ENCODE measurements at regions not wholly inside any gene's neighbourhood (a gene's known extent, or its start where the extent isn't known, plus 50 kb on each side); places are given as distances from the start of the nearest gene placed in this dataset.

DNA sequence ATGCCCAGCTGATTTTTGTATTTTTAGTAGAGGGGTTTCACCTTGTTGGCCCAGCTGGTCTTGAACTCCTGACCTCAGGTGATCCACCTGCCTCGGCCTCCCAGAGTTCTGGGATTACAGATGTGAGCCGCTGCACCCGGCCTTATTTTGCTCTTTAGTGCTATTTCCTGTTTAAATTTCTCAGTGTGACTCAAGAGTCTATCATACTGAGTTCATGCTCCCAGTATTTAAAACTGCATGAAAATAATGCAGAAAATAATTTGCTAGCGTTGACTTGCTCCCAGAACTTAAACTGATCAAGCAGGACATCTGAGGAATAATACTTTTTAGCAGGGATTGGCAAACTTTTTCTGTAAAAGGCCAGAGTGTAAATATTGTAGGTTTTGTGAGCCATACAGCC, 86.4 kb upstream of the C1orf21 start:
- Histone ChIP-seq H2BK5ac (ENCODE audit: insufficient read length, low read length) (no peak overlapping the region), H2BK15ac (ENCODE audit: low read depth, low read length) (no peak overlapping the region), H3K27ac (ENCODE audit: insufficient read length, low read depth, low read length) (no peak overlapping the region), H3K79me1 (ENCODE audit: insufficient read depth, low read depth, low read length, poor library complexity, severe bottlenecking) (no peaks in the 10 kb centered on the region), H2BK12ac (ENCODE audit: insufficient read length, low read depth, low read length) (no peak overlapping the region), H3K14ac (ENCODE audit: insufficient read depth, low read length) (no peak overlapping the region), H4K8ac (replicated peaks; ENCODE audit: insufficient read length, low read depth, low read length) (no peak overlapping the region), H4K91ac (ENCODE audit: insufficient read length, low read depth, low read length) (no peak overlapping the region), H2AK5ac (ENCODE audit: insufficient read length, low read length) (no peak overlapping the region), H3T11ph (ENCODE audit: low read length) (no peak overlapping the region), H3K9ac (ENCODE audit: extremely low read depth, insufficient read length, low read length) (no peak overlapping the region), H3K4me2 (ENCODE audit: insufficient read depth, insufficient read length, low read length) (no peak overlapping the region), H3K4me1 (ENCODE audit: insufficient read depth, low read length) (no peaks in the 10 kb centered on the region), H3K23me2 (ENCODE audit: insufficient read length, low read depth, low read length, poor library complexity, severe bottlenecking) (no peaks in the 10 kb centered on the region), H4K5ac (ENCODE audit: insufficient read length, low read depth, low read length) (no peak overlapping the region), H4K20me1 (ENCODE audit: control insufficient read depth, insufficient read depth, insufficient read length) (no peaks in the 10 kb centered on the region), H3K23ac (ENCODE audit: insufficient read length, low read depth, low read length) (no peak overlapping the region), H3K27me3 (ENCODE audit: insufficient read depth, low read length) (no peaks in the 10 kb centered on the region), H3K79me2 (ENCODE audit: insufficient read depth, low read length) (no peaks in the 10 kb centered on the region), H3K18ac (ENCODE audit: insufficient read length, low read depth, low read length) (no peak overlapping the region), H2AFZ (ENCODE audit: low read length) (no peak overlapping the region), H3K56ac (ENCODE audit: insufficient read length, low read depth, low read length) (no peak overlapping the region), H2BK120ac (ENCODE audit: low read depth, low read length, poor library complexity, severe bottlenecking) (no peak overlapping the region), H3K9me3 (ENCODE audit: control insufficient read depth, low read depth, low read length) (no peaks in the 10 kb centered on the region), H2BK20ac (ENCODE audit: low read depth, low read length, poor library complexity, severe bottlenecking) (no peak overlapping the region), H3K4ac (ENCODE audit: low read depth, low read length) (no peak overlapping the region)
- H3K27me3 Mint-ChIP-seq (ENCODE audit: low read depth) = no peaks in the 10 kb centered on the region; the same call in 1 of the 2 replicates
- no peak overlapping the region for H3K27ac Mint-ChIP-seq
- no CpG with 5 or more reads among the region's 4 CpGs for WGBS (ENCODE audit: extremely low coverage, insufficient read length, low lambda C conversion rate)
- no peaks in the 10 kb centered on the region; a peak in 2 of 7 replicates for H3K36me3 Mint-ChIP-seq (ENCODE audit: insufficient read depth in 1 of 3, low read depth in 3 of 3)
- DNase-seq = no peak
- H3K4me3 Mint-ChIP-seq = no peak overlapping the region
- peaks cover 7 to 9% of the 10 kb centered on the region in 2 experiments for H3K4me1 Mint-ChIP-seq
- peaks cover 3 to 7% of the 10 kb centered on the region in 2 experiments; a peak in 2 of 5 replicates for H3K9me3 Mint-ChIP-seq
- no peak for TF ChIP-seq CTCF (conservative IDR thresholded peaks at IDR 0.05)
